ENCODE measurements at regions not wholly inside any gene's neighbourhood (a gene's known extent, or its start where the extent isn't known, plus 50 kb on each side); places are given as distances from the start of the nearest gene placed in this dataset.

- Histone ChIP-seq H3K4me3 (no peak overlapping the region), H3K4me1 (no peaks in the 10 kb centered on the region), H3K9me3 (no peaks in the 10 kb centered on the region), H3K27ac (no peak overlapping the region), H3K36me3 (no peaks in the 10 kb centered on the region), H3K27me3 (no peaks in the 10 kb centered on the region)
- no peak for TF ChIP-seq CTCF (IDR thresholded peaks at IDR 0.05)
- intact Hi-C loops (cut with DNase I), result no loop called here
- no peak for ATAC-seq
- DNase-seq, result no peak
Observed at GRCh38 chr12:78802593-78802992, 62.0 kb upstream of the SYT1 start.

- intact Hi-C loops (cut with DNase I), result no loop called here
- H3K4me3 ChIP-seq, result no peak overlapping the region
- no peak overlapping the region for H3K27ac ChIP-seq
- DNase-seq (peak; percentile 54), ATAC-seq (no peak)
- H3K9me3 ChIP-seq, result no peaks in the 10 kb centered on the region
- H3K4me1 ChIP-seq, result no peaks in the 10 kb centered on the region
- no peak for TF ChIP-seq CTCF (IDR thresholded peaks at IDR 0.05)
- H3K27me3 ChIP-seq, result no peaks in the 10 kb centered on the region
- no peaks in the 10 kb centered on the region for H3K36me3 ChIP-seq
Observed at GRCh38 chr12:78804262-78804661, 60.3 kb upstream of the SYT1 start.
